ENCODE measurements at regions not wholly inside any gene's neighbourhood (a gene's known extent, or its start where the extent isn't known, plus 50 kb on each side); places are given as distances from the start of the nearest gene placed in this dataset.
"Not testable (repeated sequence)": the region's sequence is repeated elsewhere in the genome, so short reads cannot be mapped to it uniquely, and the experiment has no call there.

DNA sequence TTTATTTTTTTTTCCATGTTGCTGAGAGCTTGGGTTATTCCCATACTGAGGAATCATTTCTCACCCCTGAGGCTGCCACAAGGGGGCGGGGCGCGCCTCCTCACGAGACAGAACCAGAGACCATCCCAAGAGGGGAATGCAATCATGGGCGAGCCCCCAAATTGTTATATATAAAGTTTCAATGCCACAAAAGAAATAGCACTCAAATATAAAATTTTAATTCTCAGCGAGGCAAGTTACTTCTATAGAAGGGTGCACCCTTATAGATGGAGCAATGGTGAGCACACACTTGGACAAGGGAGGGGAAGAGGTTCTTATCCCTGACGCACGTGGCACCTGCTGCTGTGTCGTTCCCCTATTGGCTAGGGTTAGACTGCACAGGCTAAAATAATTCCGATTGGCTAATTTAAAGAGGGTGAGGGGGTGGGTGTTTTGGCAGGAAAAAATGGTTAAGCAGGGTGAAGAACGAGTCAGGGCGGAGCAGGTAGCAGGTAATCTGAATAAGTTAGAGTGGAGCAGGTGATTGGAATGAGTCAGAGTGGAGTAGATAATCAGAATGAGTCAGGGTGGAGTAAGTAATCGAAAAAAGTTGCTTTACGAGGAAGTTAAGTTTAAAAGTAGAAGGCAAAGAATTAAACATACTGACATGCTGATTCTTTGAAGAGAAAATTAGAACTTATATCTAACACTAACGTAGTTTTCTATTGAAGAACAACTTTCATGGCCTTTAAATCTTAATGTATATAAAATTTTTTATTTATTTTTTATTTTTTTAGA is 177.5 kb downstream of the MTCL1 start:
- no peak overlapping the region for H2BK5ac ChIP-seq (ENCODE audit: low read depth, low read length, poor library complexity, severe bottlenecking)
- H3K18ac ChIP-seq (ENCODE audit: low read depth in 1 of 2, low read length in 2 of 2), result no peak overlapping the region
- H3K14ac ChIP-seq (ENCODE audit: low read length in 2 of 2), result no peak overlapping the region
- H2BK15ac ChIP-seq (ENCODE audit: low read depth, poor library complexity, severe bottlenecking), result no peak overlapping the region
- H4K91ac ChIP-seq (ENCODE audit: low read length), result no peak overlapping the region
- H3K4ac ChIP-seq (ENCODE audit: low read depth in 1 of 2, low read length in 2 of 2), result no peak overlapping the region
- peak; percentile 8 for DNase-seq
- no peak overlapping the region for H2BK120ac ChIP-seq (ENCODE audit: low read depth, low read length)
- H3K27ac ChIP-seq (ENCODE audit: low read length, poor library complexity, severe bottlenecking), result no peak overlapping the region
- no peaks in the 10 kb centered on the region for H3K4me1 ChIP-seq (ENCODE audit: control insufficient read depth, insufficient read depth, low read depth, low read length)
- no peak overlapping the region for H3K4me2 ChIP-seq (ENCODE audit: low read length, poor library complexity, severe bottlenecking)
- no peak overlapping the region for H2BK12ac ChIP-seq (ENCODE audit: low read length in 2 of 2)
- no peak overlapping the region for H2AFZ ChIP-seq (ENCODE audit: low read depth, low read length)
- H3K27me3 ChIP-seq (ENCODE audit: control insufficient read depth in 1 of 2, insufficient read depth in 1 of 2, low read length in 2 of 2), result no peaks in the 10 kb centered on the region
- H2AK5ac ChIP-seq (ENCODE audit: low read length, severe bottlenecking), result no peak overlapping the region
- no peaks in the 10 kb centered on the region for H3K9me3 ChIP-seq (ENCODE audit: control insufficient read depth, low read length)
- H4K8ac ChIP-seq (ENCODE audit: low read length), result no peak overlapping the region
- H3K4me3 ChIP-seq (ENCODE audit: insufficient read depth in 1 of 2, low read depth in 1 of 2, low read length in 2 of 2), result no peak overlapping the region
- H3K23ac ChIP-seq (ENCODE audit: low read length in 2 of 2), result no peak overlapping the region
- 77% methylated on average over 11 of the region's 15 CpGs for WGBS
- H3K79me1 ChIP-seq (replicated peaks; ENCODE audit: low read length, poor library complexity, severe bottlenecking), result no peaks in the 10 kb centered on the region
- no peak overlapping the region for H3K9ac ChIP-seq (ENCODE audit: low read length)
- no peaks in the 10 kb centered on the region for H3K36me3 ChIP-seq (ENCODE audit: control insufficient read depth in 1 of 2, insufficient read depth in 2 of 2, low read depth in 1 of 2, low read length in 2 of 2)

DNA sequence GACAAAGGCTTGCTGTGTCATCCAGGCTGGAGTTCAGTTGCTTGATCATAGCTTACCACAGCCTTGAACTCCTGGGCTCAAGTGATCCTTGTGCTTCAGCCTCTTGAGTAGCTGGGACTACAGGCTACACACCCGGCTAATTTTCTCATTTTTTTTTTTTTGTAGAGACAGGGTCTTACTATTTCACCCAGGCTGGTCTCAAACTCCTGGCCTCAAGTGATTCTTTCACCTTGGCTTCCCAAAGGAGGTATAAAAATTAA is 178.0 kb downstream of the MTCL1 start:
- H3K4me3 ChIP-seq (ENCODE audit: insufficient read depth in 1 of 2, low read depth in 1 of 2, low read length in 2 of 2), result no peak overlapping the region
- no peaks in the 10 kb centered on the region for H3K9me3 ChIP-seq (ENCODE audit: control insufficient read depth, low read length)
- H3K9ac ChIP-seq (ENCODE audit: low read length), result no peak overlapping the region
- H3K14ac ChIP-seq (ENCODE audit: low read length in 2 of 2), result no peak overlapping the region
- no peak overlapping the region for H2BK15ac ChIP-seq (ENCODE audit: low read depth, poor library complexity, severe bottlenecking)
- no peak overlapping the region for H2AK5ac ChIP-seq (ENCODE audit: low read length, severe bottlenecking)
- H2BK120ac ChIP-seq (ENCODE audit: low read depth, low read length), result no peak overlapping the region
- no peak overlapping the region for H2BK12ac ChIP-seq (ENCODE audit: low read length in 2 of 2)
- no peak overlapping the region for H3K4me2 ChIP-seq (ENCODE audit: low read length, poor library complexity, severe bottlenecking)
- no peak overlapping the region for H3K18ac ChIP-seq (ENCODE audit: low read depth in 1 of 2, low read length in 2 of 2)
- no peaks in the 10 kb centered on the region for H3K36me3 ChIP-seq (ENCODE audit: control insufficient read depth in 1 of 2, insufficient read depth in 2 of 2, low read depth in 1 of 2, low read length in 2 of 2)
- H3K27ac ChIP-seq (ENCODE audit: low read length, poor library complexity, severe bottlenecking), result no peak overlapping the region
- H3K79me1 ChIP-seq (replicated peaks; ENCODE audit: low read length, poor library complexity, severe bottlenecking), result no peaks in the 10 kb centered on the region
- no peaks in the 10 kb centered on the region for H3K27me3 ChIP-seq (ENCODE audit: control insufficient read depth in 1 of 2, insufficient read depth in 1 of 2, low read length in 2 of 2)
- H4K8ac ChIP-seq (ENCODE audit: low read length), result no peak overlapping the region
- H3K4ac ChIP-seq (ENCODE audit: low read depth in 1 of 2, low read length in 2 of 2), result no peak overlapping the region
- no peak overlapping the region for H2BK5ac ChIP-seq (ENCODE audit: low read depth, low read length, poor library complexity, severe bottlenecking)
- DNase-seq, result no peak
- H2AFZ ChIP-seq (ENCODE audit: low read depth, low read length), result no peak overlapping the region
- H3K23ac ChIP-seq (ENCODE audit: low read length in 2 of 2), result no peak overlapping the region
- no peaks in the 10 kb centered on the region for H3K4me1 ChIP-seq (ENCODE audit: control insufficient read depth, insufficient read depth, low read depth, low read length)
- 83% methylated on average over 1 of the region's 1 CpG for WGBS
- H4K91ac ChIP-seq (ENCODE audit: low read length), result no peak overlapping the region

DNA sequence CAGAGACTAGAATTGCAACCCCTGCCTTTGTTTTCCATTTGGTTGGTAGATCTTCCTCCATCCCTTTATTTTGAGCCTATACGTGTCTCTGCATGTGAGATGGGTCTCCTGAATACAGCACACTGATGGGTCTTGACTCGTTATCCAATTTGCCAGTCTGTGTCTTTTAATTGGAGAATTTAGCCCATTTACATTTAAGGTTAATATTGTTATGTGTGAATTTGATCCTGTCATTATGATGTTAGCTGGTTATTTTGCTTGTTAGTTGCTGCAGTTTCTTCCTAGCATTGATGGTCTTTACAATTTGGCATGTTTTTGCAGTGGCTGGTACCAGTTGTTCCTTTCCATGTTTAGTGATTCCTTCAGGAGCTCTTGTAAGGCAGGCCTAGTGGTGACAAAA is 182.5 kb downstream of the MTCL1 start:
- WGBS, result 100% methylated on average over 2 of the region's 2 CpGs
- not testable (repeated sequence) for H3K36me3 ChIP-seq (ENCODE audit: control insufficient read depth in 1 of 2, insufficient read depth in 2 of 2, low read depth in 1 of 2, low read length in 2 of 2); H2BK5ac ChIP-seq (ENCODE audit: low read depth, low read length, poor library complexity, severe bottlenecking); H3K9ac ChIP-seq (ENCODE audit: low read length); H2BK15ac ChIP-seq (ENCODE audit: low read depth, poor library complexity, severe bottlenecking); H2BK120ac ChIP-seq (ENCODE audit: low read depth, low read length); H3K9me3 ChIP-seq (ENCODE audit: control insufficient read depth, low read length); H4K8ac ChIP-seq (ENCODE audit: low read length); H3K23ac ChIP-seq (ENCODE audit: low read length in 2 of 2); H3K4ac ChIP-seq (ENCODE audit: low read depth in 1 of 2, low read length in 2 of 2); H3K4me3 ChIP-seq (ENCODE audit: insufficient read depth in 1 of 2, low read depth in 1 of 2, low read length in 2 of 2); H3K4me1 ChIP-seq (ENCODE audit: control insufficient read depth, insufficient read depth, low read depth, low read length); H3K18ac ChIP-seq (ENCODE audit: low read depth in 1 of 2, low read length in 2 of 2); H2AK5ac ChIP-seq (ENCODE audit: low read length, severe bottlenecking); H2AFZ ChIP-seq (ENCODE audit: low read depth, low read length); H2BK12ac ChIP-seq (ENCODE audit: low read length in 2 of 2); H3K4me2 ChIP-seq (ENCODE audit: low read length, poor library complexity, severe bottlenecking); DNase-seq; H3K27ac ChIP-seq (ENCODE audit: low read length, poor library complexity, severe bottlenecking); H3K27me3 ChIP-seq (ENCODE audit: control insufficient read depth in 1 of 2, insufficient read depth in 1 of 2, low read length in 2 of 2); H3K14ac ChIP-seq (ENCODE audit: low read length in 2 of 2); H4K91ac ChIP-seq (ENCODE audit: low read length); H3K79me1 ChIP-seq (replicated peaks; ENCODE audit: low read length, poor library complexity, severe bottlenecking)

DNA sequence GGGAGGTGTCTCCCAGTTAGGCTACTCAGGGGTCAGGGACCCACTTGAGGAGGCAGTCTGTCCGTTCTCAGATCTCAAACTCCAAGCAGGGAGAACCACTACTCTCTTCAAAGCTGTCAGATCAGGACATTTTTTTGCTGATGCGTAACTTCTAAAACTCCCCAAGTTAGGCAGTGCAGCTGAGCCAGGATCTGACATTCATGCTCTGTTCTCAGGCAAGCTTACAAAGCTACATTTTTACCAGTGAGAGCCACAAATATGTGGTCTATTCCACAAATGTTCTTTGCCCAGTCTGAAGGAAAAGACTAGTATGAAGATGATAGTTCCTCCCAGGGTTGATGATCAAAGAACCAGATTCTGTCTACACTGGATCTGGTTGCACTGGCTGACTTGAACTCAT is 184.1 kb downstream of the MTCL1 start:
- Histone ChIP-seq H2AK5ac (ENCODE audit: low read length, severe bottlenecking) (peak overlapping the region; percentile 100), H3K18ac (ENCODE audit: low read depth in 1 of 2, low read length in 2 of 2) (peak overlapping the region in 1 of 2 experiments; percentile 38), H3K27me3 (ENCODE audit: control insufficient read depth in 1 of 2, insufficient read depth in 1 of 2, low read length in 2 of 2) (no peaks in the 10 kb centered on the region), H2BK12ac (ENCODE audit: low read length in 2 of 2) (peak overlapping the region; percentile 56 to 93), H3K9ac (ENCODE audit: low read length) (no peak overlapping the region), H3K23ac (ENCODE audit: low read length in 2 of 2) (no peak overlapping the region), H3K9me3 (ENCODE audit: control insufficient read depth, low read length) (no peaks in the 10 kb centered on the region), H3K4ac (ENCODE audit: low read depth in 1 of 2, low read length in 2 of 2) (peak overlapping the region in 1 of 2 experiments; percentile 11), H2BK120ac (ENCODE audit: low read depth, low read length) (no peak overlapping the region), H2BK5ac (ENCODE audit: low read depth, low read length, poor library complexity, severe bottlenecking) (peak overlapping the region; percentile 96), H3K14ac (ENCODE audit: low read length in 2 of 2) (no peak overlapping the region), H3K36me3 (ENCODE audit: control insufficient read depth in 1 of 2, insufficient read depth in 2 of 2, low read depth in 1 of 2, low read length in 2 of 2) (no peaks in the 10 kb centered on the region), H4K8ac (ENCODE audit: low read length) (peak overlapping the region; percentile 15), H3K4me1 (ENCODE audit: control insufficient read depth, insufficient read depth, low read depth, low read length) (peaks cover 8% of the 10 kb centered on the region), H3K4me3 (ENCODE audit: insufficient read depth in 1 of 2, low read depth in 1 of 2, low read length in 2 of 2) (no peak overlapping the region), H3K4me2 (ENCODE audit: low read length, poor library complexity, severe bottlenecking) (no peak overlapping the region), H3K79me1 (replicated peaks; ENCODE audit: low read length, poor library complexity, severe bottlenecking) (no peaks in the 10 kb centered on the region), H2AFZ (ENCODE audit: low read depth, low read length) (no peak overlapping the region), H4K91ac (ENCODE audit: low read length) (no peak overlapping the region), H3K27ac (ENCODE audit: low read length, poor library complexity, severe bottlenecking) (peak overlapping the region; percentile 99), H2BK15ac (ENCODE audit: low read depth, poor library complexity, severe bottlenecking) (no peak overlapping the region)
- WGBS, result 57% methylated on average over 2 of the region's 2 CpGs
- peak; percentile 36 for DNase-seq
